ENCODE measurements at regions not wholly inside any gene's neighbourhood (a gene's known extent, or its start where the extent isn't known, plus 50 kb on each side); places are given as distances from the start of the nearest gene placed in this dataset.
"Not testable (repeated sequence)": the region's sequence is repeated elsewhere in the genome, so short reads cannot be mapped to it uniquely, and the experiment has no call there.

- DNase-seq = no peak
Observed at GRCh38 chr22:22785316-22786065, 102.1 kb upstream of the IGLL5 start.

GRCh38 chr22:22786301-22787115 is 101.1 kb upstream of the IGLL5 start:
- no peak for DNase-seq

- DNase-seq = no peak
Observed at GRCh38 chr22:22787151-22787550, 100.5 kb upstream of the IGLL5 start.

- peak; percentile 69 for DNase-seq
Observed at GRCh38 chr22:22787786-22788459, 99.7 kb upstream of the IGLL5 start.

GRCh38 chr22:22788460-22789037 is 99.1 kb upstream of the IGLL5 start:
- no peak for DNase-seq

GRCh38 chr22:22789233-22789921 is 98.2 kb upstream of the IGLL5 start:
- no peak for DNase-seq

- no peak for DNase-seq
Observed at GRCh38 chr22:22789922-22790845, 97.4 kb upstream of the IGLL5 start.

GRCh38 chr22:22791438-22792181 is 96.0 kb upstream of the IGLL5 start:
- no peak for DNase-seq

GRCh38 chr22:22792205-22792786 is 95.3 kb upstream of the IGLL5 start:
- DNase-seq = not testable (repeated sequence)

- DNase-seq = not testable (repeated sequence)
Observed at GRCh38 chr22:22795639-22796038, 92.0 kb upstream of the IGLL5 start.

GRCh38 chr22:22796724-22797123 is 90.9 kb upstream of the IGLL5 start:
- DNase-seq = no peak

- no peak for DNase-seq
Observed at GRCh38 chr22:22798232-22798616, 89.4 kb upstream of the IGLL5 start.

- no peak for DNase-seq
Observed at GRCh38 chr22:22798716-22799115, 88.9 kb upstream of the IGLL5 start.

- no peak for DNase-seq
Observed at GRCh38 chr22:22799561-22799960, 88.1 kb upstream of the IGLL5 start.

GRCh38 chr22:22800716-22801115 is 86.9 kb upstream of the IGLL5 start:
- DNase-seq = no peak

GRCh38 chr22:22802339-22802970 is 85.2 kb upstream of the IGLL5 start:
- peak; percentile 52 for DNase-seq

GRCh38 chr22:22803285-22803853 is 84.2 kb upstream of the IGLL5 start:
- no peak for DNase-seq

- peak; percentile 68 for DNase-seq
Observed at GRCh38 chr22:22810018-22810427, 77.6 kb upstream of the IGLL5 start.

- no peak for DNase-seq
Observed at GRCh38 chr22:22810471-22810870, 77.1 kb upstream of the IGLL5 start.
